Right lobe of liver (tissue), 6 donors: ENCODE measurements at regions not wholly inside any gene's neighbourhood (a gene's known extent, or its start where the extent isn't known, plus 50 kb on each side); places are given as distances from the start of the nearest gene placed in this dataset.

Source experiments
- ATAC-seq, 4 donors: fragments of 200-7000 bp; cut with Tn5 transposase; one replicate each; pipeline ENCODE4 v1.9.1; 2020; ENCODE audit warnings: mild to moderate bottlenecking in 4 of 4, moderate library complexity in 4 of 4
- DNase-seq, 3 donors: peaks; one replicate each; pipeline ENCODE4 v3.0.0-alpha.2; 2020
- H3K27ac ChIP-seq, 3 donors: fragments of 200-600 bp; one replicate each; pipeline ENCODE4 v1.8.0; 2022
- H3K27me3 ChIP-seq, 2 donors: fragments of 200-600 bp; one replicate each; pipeline ENCODE4 v1.8.0; 2022
- H3K36me3 ChIP-seq, 4 donors: fragments of 200-600 bp; sonication (generic) in 1 of 4; one replicate each; pipeline versions ENCODE4 v1.5.1 to v1.8.0; 2017 to 2022; ENCODE audit warnings: control low read depth in 1 of 4
- H3K4me1 ChIP-seq, 4 donors: fragments of 200-600 bp; sonication (generic) in 1 of 4; one replicate each; pipeline versions ENCODE4 v1.5.1 to v1.8.0; 2017 to 2022; ENCODE audit warnings: control low read depth in 1 of 4
- H3K4me3 ChIP-seq, 3 donors: fragments of 200-600 bp; one replicate each; pipeline ENCODE4 v1.8.0; 2022
- H3K9me3 ChIP-seq, 4 donors: fragments of 200-600 bp; sonication (generic) in 1 of 4; one replicate each; pipeline versions ENCODE4 v1.5.1 to v1.8.0; 2017 to 2022; ENCODE audit warnings: control low read depth in 1 of 4
- POLR2A ChIP-seq: fragments of 450-650 bp; IDR thresholded peaks from one replicate; pipeline ENCODE4 v1.6.1; 2017; ENCODE audit warnings: antibody characterized with exemption, mild to moderate bottlenecking
- WGBS: methylation state at CpG from one replicate; pipeline ENCODE4 v1.1.6; 2018; ENCODE audit warnings: low coverage, low lambda C conversion rate; ENCODE audit not compliant: insufficient coverage; ENCODE audit errors: missing lambda C conversion rate; 5-methylcytosine and 5-hydroxymethylcytosine counted together
- intact Hi-C, 2 donors: fragments of 100-400 bp; cut with DNase I; formaldehyde crosslinking; loops; one replicate each; pipeline versions ENCODE4 v1.11.2 to v1.14.1; 2022
- TF ChIP-seq, protein P1 (sequence below), 4 donors: fragments of 200-600 bp in 3 of 4; fragments of 450-650 bp in 1 of 4; IDR thresholded peaks; one replicate each; pipeline versions ENCODE4 v1.5.1 to v1.8.0; 2016 to 2022; ENCODE audit warnings: antibody characterized with exemption in 4 of 4, mild to moderate bottlenecking in 2 of 4
- donor health status: DM: no; HTN: yes; CAD: no.
- donor health status: DM: no; HTN: no; CAD: no.
- donor health status: DM: no; HTN: no; CAD: no.
- donor health status: DM: no; HTN: yes; CAD: no.
- donor health status: DM: no; HTN: yes; CAD: no.

DNA sequence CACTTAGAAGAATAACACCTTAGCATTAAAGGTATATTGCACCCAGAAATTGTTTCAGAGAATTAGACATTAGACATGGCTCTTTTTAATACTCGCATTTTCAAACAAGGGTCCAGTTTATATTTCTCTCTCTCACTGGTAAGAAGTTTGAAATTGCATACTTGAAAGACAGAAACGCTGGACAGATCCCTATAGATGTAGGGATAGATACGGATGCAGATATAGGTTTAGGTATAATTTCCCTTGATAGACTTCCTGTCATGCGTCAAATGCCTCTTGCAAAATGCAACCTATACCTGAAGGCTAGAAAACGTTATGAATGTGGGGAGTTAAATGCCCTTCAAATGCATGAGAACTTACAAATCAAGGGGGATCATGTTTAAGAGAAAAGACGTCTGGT, 99.4 kb upstream of the BCL6 start:
- DNase-seq (no peak), ATAC-seq (no peak)
- H3K36me3 ChIP-seq, result no peaks in the 10 kb centered on the region
- TF ChIP-seq, protein P1, sequence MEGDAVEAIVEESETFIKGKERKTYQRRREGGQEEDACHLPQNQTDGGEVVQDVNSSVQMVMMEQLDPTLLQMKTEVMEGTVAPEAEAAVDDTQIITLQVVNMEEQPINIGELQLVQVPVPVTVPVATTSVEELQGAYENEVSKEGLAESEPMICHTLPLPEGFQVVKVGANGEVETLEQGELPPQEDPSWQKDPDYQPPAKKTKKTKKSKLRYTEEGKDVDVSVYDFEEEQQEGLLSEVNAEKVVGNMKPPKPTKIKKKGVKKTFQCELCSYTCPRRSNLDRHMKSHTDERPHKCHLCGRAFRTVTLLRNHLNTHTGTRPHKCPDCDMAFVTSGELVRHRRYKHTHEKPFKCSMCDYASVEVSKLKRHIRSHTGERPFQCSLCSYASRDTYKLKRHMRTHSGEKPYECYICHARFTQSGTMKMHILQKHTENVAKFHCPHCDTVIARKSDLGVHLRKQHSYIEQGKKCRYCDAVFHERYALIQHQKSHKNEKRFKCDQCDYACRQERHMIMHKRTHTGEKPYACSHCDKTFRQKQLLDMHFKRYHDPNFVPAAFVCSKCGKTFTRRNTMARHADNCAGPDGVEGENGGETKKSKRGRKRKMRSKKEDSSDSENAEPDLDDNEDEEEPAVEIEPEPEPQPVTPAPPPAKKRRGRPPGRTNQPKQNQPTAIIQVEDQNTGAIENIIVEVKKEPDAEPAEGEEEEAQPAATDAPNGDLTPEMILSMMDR (IDR thresholded peaks at IDR 0.05), result no peak
- TF ChIP-seq POLR2A, result no peak
- no peak overlapping the region for H3K27ac ChIP-seq
- no peaks in the 10 kb centered on the region for H3K27me3 ChIP-seq
- WGBS, result 72% methylated on average over 6 of the region's 6 CpGs
- no peak overlapping the region for H3K4me3 ChIP-seq
- H3K4me1 ChIP-seq, result no peaks in the 10 kb centered on the region
- no peaks in the 10 kb centered on the region for H3K9me3 ChIP-seq
- intact Hi-C loops, result no loop called here

DNA sequence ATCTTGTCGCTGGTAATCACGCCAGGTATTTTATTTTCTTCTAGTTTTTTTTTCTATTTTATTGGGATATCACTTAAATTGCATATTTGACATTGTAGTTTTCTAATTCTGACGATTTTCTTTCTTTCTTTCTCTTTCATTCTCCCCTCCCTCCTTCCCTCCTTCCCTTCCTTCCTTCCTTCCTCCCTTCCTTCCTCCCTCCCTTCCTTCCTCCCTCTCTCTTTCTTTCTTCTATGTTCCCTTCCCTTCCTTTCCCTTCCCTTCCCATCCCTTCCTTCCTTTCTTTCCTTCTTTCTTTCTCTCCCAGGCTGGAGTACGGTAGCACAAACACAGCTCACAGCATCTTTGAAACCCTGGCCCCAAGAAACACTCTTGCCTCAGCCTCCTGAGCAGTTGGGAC, 100.6 kb upstream of the BCL6 start:
- intact Hi-C loops, result no loop called here
- Histone ChIP-seq H3K36me3 (no peaks in the 10 kb centered on the region), H3K9me3 (no peaks in the 10 kb centered on the region), H3K27me3 (no peaks in the 10 kb centered on the region), H3K4me3 (no peak overlapping the region), H3K27ac (no peak overlapping the region), H3K4me1 (no peaks in the 10 kb centered on the region)
- no peak for DNase-seq
- TF ChIP-seq, protein P1 (IDR thresholded peaks at IDR 0.05), result no peak
- no peak for TF ChIP-seq POLR2A
- no peak for ATAC-seq
- 76% methylated on average over 4 of the region's 4 CpGs for WGBS

DNA sequence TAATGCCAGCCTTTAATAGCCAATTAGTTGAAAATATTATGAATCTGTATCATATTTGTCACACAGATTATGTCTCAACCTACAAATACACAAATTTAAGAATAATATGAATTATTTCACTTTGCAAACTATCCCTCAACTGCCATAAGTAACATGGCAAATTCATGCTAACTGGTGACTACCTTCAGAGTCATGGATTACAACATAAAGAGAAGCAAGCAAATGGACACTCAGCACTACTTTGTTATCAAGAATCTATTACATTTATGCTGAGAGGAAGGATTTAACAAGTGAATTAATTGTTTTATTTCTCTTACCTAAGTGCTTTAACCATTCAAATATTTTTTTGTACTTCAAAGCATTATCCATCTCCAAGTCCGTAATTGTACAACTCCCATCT, 103.1 kb upstream of the BCL6 start:
- 100% methylated on average over 1 of the region's 1 CpG for WGBS
- no peak overlapping the region for H3K27ac ChIP-seq

DNA sequence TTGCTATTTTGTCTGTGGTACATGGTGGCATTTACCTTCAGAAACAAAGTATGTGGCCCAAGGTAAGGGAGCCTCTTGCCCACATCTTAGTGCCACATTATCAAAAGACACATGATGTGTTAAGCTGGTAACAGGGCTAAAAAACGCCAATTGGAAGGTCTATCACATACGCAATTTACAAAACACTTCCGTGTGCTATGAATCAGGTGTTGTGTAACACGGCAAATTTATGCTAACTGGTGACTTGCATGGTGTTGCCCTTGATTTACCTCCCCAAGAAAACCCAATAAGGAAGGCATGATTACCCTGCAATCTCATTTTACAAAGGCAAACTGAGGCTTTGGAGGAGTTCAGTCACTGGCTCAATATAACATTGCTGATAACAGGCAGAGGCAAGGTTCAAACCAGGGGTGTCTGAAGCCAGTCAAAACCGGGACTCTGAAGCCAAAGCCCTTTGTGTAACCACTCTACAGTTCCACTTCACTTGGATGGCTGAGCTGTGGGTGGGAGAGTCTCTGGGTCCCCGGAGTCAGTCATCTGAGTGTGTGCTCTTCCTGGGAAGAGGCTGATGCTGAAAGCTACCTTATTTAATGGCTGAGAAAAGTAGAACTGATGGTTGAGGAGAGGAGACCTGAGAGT, 103.9 kb upstream of the BCL6 start:
- no peak for DNase-seq
- H3K27me3 ChIP-seq, result no peaks in the 10 kb centered on the region
- intact Hi-C loops, result no loop called here
- no peaks in the 10 kb centered on the region for H3K36me3 ChIP-seq
- 68% methylated on average over 6 of the region's 6 CpGs for WGBS
- H3K9me3 ChIP-seq, result no peaks in the 10 kb centered on the region
- no peaks in the 10 kb centered on the region for H3K4me1 ChIP-seq
- H3K4me3 ChIP-seq, result no peak overlapping the region
- H3K27ac ChIP-seq, result no peak overlapping the region
- ATAC-seq, result peak in 1 of 4 donors; percentile 13
- TF ChIP-seq, protein P1 (IDR thresholded peaks at IDR 0.05), result no peak
- no peak for TF ChIP-seq POLR2A

More for the DNA sequence above, 103.1 kb upstream of the BCL6 start:
- TF ChIP-seq, protein P1 (IDR thresholded peaks at IDR 0.05), result no peak
- TF ChIP-seq POLR2A, result no peak
- DNase-seq (no peak), ATAC-seq (no peak)
- Histone ChIP-seq H3K36me3 (no peaks in the 10 kb centered on the region), H3K4me3 (no peak overlapping the region), H3K27me3 (no peaks in the 10 kb centered on the region), H3K4me1 (no peaks in the 10 kb centered on the region), H3K9me3 (no peaks in the 10 kb centered on the region)
- intact Hi-C loops, result no loop called here
